HG02623 (cell line): ENCODE measurements at regions not wholly inside any gene's neighbourhood (a gene's known extent, or its start where the extent isn't known, plus 50 kb on each side); places are given as distances from the start of the nearest gene placed in this dataset.
"Not testable (repeated sequence)": the region's sequence is repeated elsewhere in the genome, so short reads cannot be mapped to it uniquely, and the experiment has no call there.

Source experiments
- ATAC-seq: cut with Tn5 transposase; IDR thresholded peaks from one replicate; pipeline ENCODE4 v1.9.1; 2021; ENCODE audit warnings: moderate library complexity; ENCODE audit not compliant: unreplicated experiment

- ATAC-seq, result no peak
These were observed 146.7 kb upstream of the BNIP2 start for GRCh38 chr15:59835776-59836175.

- ATAC-seq, result no peak
These were observed 145.4 kb upstream of the BNIP2 start for GRCh38 chr15:59834528-59834927.

- ATAC-seq, result no peak
These were observed 144.2 kb upstream of the BNIP2 start for GRCh38 chr15:59833366-59833765.

GRCh38 chr15:59830873-59831272 lies 141.8 kb upstream of the BNIP2 start:
- ATAC-seq, result no peak

GRCh38 chr15:59830098-59830497 lies 141.0 kb upstream of the BNIP2 start:
- no peak for ATAC-seq

- ATAC-seq, result no peak
These were observed 139.7 kb upstream of the BNIP2 start for GRCh38 chr15:59828861-59829260.

- no peak for ATAC-seq
These were observed 139.1 kb upstream of the BNIP2 start for GRCh38 chr15:59828263-59828662.

- no peak for ATAC-seq
These were observed 136.8 kb upstream of the BNIP2 start for GRCh38 chr15:59825901-59826300.

GRCh38 chr15:59821286-59821685 lies 132.2 kb upstream of the BNIP2 start:
- ATAC-seq, result no peak

GRCh38 chr15:59819092-59819491 lies 130.0 kb upstream of the BNIP2 start:
- no peak for ATAC-seq

- ATAC-seq, result no peak
These were observed 129.2 kb upstream of the BNIP2 start for GRCh38 chr15:59818336-59818735.

GRCh38 chr15:59817834-59818233 lies 128.7 kb upstream of the BNIP2 start:
- ATAC-seq, result no peak

GRCh38 chr15:59817053-59817452 lies 127.9 kb upstream of the BNIP2 start:
- ATAC-seq, result no peak

- ATAC-seq, result no peak
These were observed 125.3 kb upstream of the BNIP2 start for GRCh38 chr15:59814409-59814808.

GRCh38 chr15:59812889-59813288 lies 123.8 kb upstream of the BNIP2 start:
- ATAC-seq, result no peak

- no peak for ATAC-seq
These were observed 123.2 kb upstream of the BNIP2 start for GRCh38 chr15:59812250-59812870.

GRCh38 chr15:59803293-59803966 lies 114.3 kb upstream of the BNIP2 start:
- not testable (repeated sequence) for ATAC-seq

- no peak for ATAC-seq
These were observed 112.5 kb upstream of the BNIP2 start for GRCh38 chr15:59801649-59802048.

GRCh38 chr15:59798605-59798917 lies 109.4 kb upstream of the BNIP2 start:
- ATAC-seq, result no peak

GRCh38 chr15:59797756-59798604 lies 108.9 kb upstream of the BNIP2 start:
- ATAC-seq, result no peak

- ATAC-seq, result no peak
These were observed 105.2 kb upstream of the BNIP2 start for GRCh38 chr15:59794229-59794886.

- ATAC-seq, result no peak
These were observed 103.2 kb upstream of the BNIP2 start for GRCh38 chr15:59792359-59792758.
